KMS-11 (cell line): ENCODE measurements at regions not wholly inside any gene's neighbourhood (a gene's known extent, or its start where the extent isn't known, plus 50 kb on each side); places are given as distances from the start of the nearest gene placed in this dataset.
"Not testable (repeated sequence)": the region's sequence is repeated elsewhere in the genome, so short reads cannot be mapped to it uniquely, and the experiment has no call there.

Experiments
- H2AFZ ChIP-seq: fragments of 200-600 bp; sonication (generic); 2 replicates; pipeline ENCODE4 v1.6.1; 2016; ENCODE audit warnings: antibody characterized with exemption, mixed run types, low read depth
- H3K27ac ChIP-seq: fragments of 200-600 bp; sonication (generic); 2 replicates; pipeline ENCODE4 v1.6.1; 2016; ENCODE audit warnings: mild to moderate bottlenecking, mixed run types
- H3K27me3 ChIP-seq: fragments of 200-600 bp; sonication (generic); 2 replicates; pipeline ENCODE4 v1.6.1; 2017; ENCODE audit warnings: mild to moderate bottlenecking, low read depth, mixed run types, moderate library complexity; ENCODE audit not compliant: insufficient read depth
- H3K36me3 ChIP-seq: fragments of 200-600 bp; sonication (generic); 2 replicates; pipeline ENCODE4 v1.6.1; 2017; ENCODE audit warnings: mild to moderate bottlenecking, mixed run types; ENCODE audit not compliant: insufficient read depth
- H3K4me1 ChIP-seq: fragments of 200-600 bp; sonication (generic); 2 replicates; pipeline ENCODE4 v1.6.1; 2016; ENCODE audit warnings: mild to moderate bottlenecking, low read depth, mixed run types; ENCODE audit not compliant: poor library complexity, severe bottlenecking
- H3K4me2 ChIP-seq: fragments of 200-600 bp; sonication (generic); 2 replicates; pipeline ENCODE4 v1.7.0; 2016; ENCODE audit warnings: mild to moderate bottlenecking, mixed run types
- H3K4me3 ChIP-seq: fragments of 200-600 bp; sonication (generic); IDR thresholded peaks from 2 replicates; pipeline ENCODE4 v1.6.1; 2017; ENCODE audit warnings: low read depth, low read length, mixed read lengths; ENCODE audit not compliant: insufficient read depth
- H3K79me2 ChIP-seq: fragments of 200-600 bp; sonication (generic); 2 replicates; pipeline ENCODE4 v1.6.1; 2016; ENCODE audit warnings: low read depth, mixed run types; ENCODE audit not compliant: insufficient read depth
- H3K9ac ChIP-seq: fragments of 200-600 bp; sonication (generic); 2 replicates; pipeline ENCODE4 v1.6.1; 2016; ENCODE audit warnings: mild to moderate bottlenecking, mixed run types
- H4K20me1 ChIP-seq: fragments of 200-600 bp; sonication (generic); 2 replicates; pipeline ENCODE4 v1.6.1; 2016; ENCODE audit warnings: mild to moderate bottlenecking, mixed run types; ENCODE audit not compliant: insufficient read depth
- CTCF ChIP-seq: fragments of 200-600 bp; sonication (generic); conservative IDR thresholded peaks from 2 replicates; pipeline ENCODE4 v1.6.1; 2017; ENCODE audit warnings: low read depth, mild to moderate bottlenecking, antibody characterized with exemption, low read length, moderate library complexity, mixed read lengths

GRCh38 chr7:65621580-65622201 is 248.0 kb downstream of the ZNF92 start:
- not testable (repeated sequence) for H3K27me3 ChIP-seq, H3K4me1 ChIP-seq, H3K9ac ChIP-seq, H3K79me2 ChIP-seq, H2AFZ ChIP-seq, H3K27ac ChIP-seq, H3K4me2 ChIP-seq, H4K20me1 ChIP-seq, H3K4me3 ChIP-seq, H3K36me3 ChIP-seq
- TF ChIP-seq CTCF = peak; percentile 69; the same call in 1 of the 2 replicates

- not testable (repeated sequence) for H3K27me3 ChIP-seq, H3K79me2 ChIP-seq, H3K9ac ChIP-seq, H3K4me1 ChIP-seq, H3K36me3 ChIP-seq, H4K20me1 ChIP-seq, H3K27ac ChIP-seq, H2AFZ ChIP-seq, H3K4me2 ChIP-seq, H3K4me3 ChIP-seq
These were observed 241.6 kb upstream of the VKORC1L1 start for GRCh38 chr7:65631236-65631635.

GRCh38 chr7:65633587-65634404 is 239.1 kb upstream of the VKORC1L1 start:
- not testable (repeated sequence) for H4K20me1 ChIP-seq, H2AFZ ChIP-seq, H3K79me2 ChIP-seq, H3K9ac ChIP-seq, H3K36me3 ChIP-seq, H3K27me3 ChIP-seq, H3K27ac ChIP-seq, H3K4me3 ChIP-seq, H3K4me1 ChIP-seq, H3K4me2 ChIP-seq

DNA sequence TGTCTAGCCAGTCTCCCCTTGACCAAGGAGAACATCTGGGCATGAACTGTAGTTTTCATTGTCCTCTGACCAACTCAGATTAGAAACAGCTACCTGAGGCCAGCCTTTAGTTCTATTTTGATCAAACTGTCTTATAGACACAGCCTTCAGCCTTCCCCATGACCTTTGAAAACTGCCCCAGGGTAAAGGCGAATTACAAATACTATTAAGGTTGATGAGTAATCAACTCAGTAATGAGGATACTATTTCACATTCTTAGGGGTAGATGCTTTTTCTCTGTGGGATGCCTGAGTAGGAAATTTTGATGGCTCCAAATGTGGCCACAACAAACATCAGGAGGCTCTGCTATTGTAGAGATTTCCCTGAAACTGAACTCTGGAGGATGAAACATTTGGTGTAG is 234.0 kb upstream of the VKORC1L1 start:
- not testable (repeated sequence) for H3K4me2 ChIP-seq, H4K20me1 ChIP-seq, H3K4me1 ChIP-seq, H3K27me3 ChIP-seq, H3K27ac ChIP-seq, H3K79me2 ChIP-seq, H3K9ac ChIP-seq, H3K36me3 ChIP-seq, H3K4me3 ChIP-seq, H2AFZ ChIP-seq

DNA sequence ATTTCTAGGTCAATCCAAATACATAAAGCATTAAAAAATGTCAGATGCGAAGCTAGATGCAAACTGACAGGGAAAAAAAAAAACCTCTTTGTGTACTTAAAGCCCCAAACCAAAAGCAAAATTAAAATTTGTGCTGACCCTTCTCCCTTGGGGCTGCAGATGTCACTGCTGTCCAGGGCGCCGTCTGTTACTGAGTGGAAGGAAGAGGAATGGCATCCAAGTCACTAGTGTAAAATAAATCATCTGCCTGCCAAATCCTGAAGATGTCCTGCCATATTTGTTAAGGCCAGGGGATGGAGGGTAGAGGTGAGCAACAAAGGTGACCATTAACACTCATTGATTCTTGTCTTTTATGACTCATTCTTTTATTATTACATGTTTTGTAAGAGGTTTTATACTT is 233.2 kb upstream of the VKORC1L1 start:
- H3K4me3 ChIP-seq, H3K4me2 ChIP-seq, H3K4me1 ChIP-seq, H3K79me2 ChIP-seq, H3K27ac ChIP-seq, H3K36me3 ChIP-seq, H3K9ac ChIP-seq, H3K27me3 ChIP-seq, H2AFZ ChIP-seq, H4K20me1 ChIP-seq: not testable (repeated sequence)

- H3K4me3 ChIP-seq, H3K9ac ChIP-seq, H2AFZ ChIP-seq, H3K27me3 ChIP-seq, H3K4me2 ChIP-seq, H4K20me1 ChIP-seq, H3K4me1 ChIP-seq, H3K36me3 ChIP-seq, H3K79me2 ChIP-seq, H3K27ac ChIP-seq: not testable (repeated sequence)
These were observed 229.4 kb upstream of the VKORC1L1 start for GRCh38 chr7:65643498-65643897.

DNA sequence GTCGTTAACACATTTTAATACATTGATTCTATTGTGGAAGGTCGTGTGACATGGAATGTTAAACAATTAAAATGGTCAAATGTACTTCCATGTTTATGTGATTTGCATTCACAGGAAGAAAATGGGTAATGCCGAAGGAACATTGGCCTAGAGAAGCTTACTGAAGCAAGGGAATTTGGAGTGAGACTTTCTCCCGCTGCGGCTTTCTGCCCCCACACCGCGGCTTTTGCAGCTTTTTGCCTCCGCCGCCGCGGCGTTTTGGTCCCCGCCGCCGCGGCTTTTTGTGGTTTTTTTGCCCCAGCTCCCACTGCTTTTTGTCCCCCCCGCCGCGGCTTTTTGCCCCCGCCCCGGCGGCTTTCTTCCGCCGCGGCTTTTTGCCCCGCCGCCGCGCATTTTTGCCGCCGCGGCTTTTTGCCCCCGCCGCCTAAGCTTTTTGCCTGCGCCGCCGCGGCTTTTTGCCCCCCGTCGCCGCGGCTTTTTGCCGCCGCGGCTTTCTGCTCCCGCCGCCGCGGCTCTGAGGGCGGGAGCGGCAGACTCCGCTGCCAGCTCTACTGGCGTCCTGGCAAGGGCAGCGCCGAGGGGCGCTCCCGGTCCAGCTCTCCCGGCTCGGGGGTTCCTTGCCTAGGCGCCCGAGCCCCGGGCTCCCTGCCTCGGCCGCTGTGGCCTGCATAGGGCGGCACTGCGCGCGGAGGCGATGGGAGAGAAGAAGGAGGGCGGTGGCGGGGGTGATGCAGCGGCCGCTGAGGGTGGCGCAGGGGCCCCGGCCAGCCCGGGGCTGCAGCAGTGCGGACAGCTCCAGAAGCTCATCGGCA is 225.5 kb upstream of the VKORC1L1 start:
- H3K27me3 ChIP-seq, H3K27ac ChIP-seq, H3K4me1 ChIP-seq, H3K79me2 ChIP-seq, H2AFZ ChIP-seq, H3K36me3 ChIP-seq, H3K4me2 ChIP-seq, H4K20me1 ChIP-seq, H3K9ac ChIP-seq, H3K4me3 ChIP-seq: not testable (repeated sequence)

DNA sequence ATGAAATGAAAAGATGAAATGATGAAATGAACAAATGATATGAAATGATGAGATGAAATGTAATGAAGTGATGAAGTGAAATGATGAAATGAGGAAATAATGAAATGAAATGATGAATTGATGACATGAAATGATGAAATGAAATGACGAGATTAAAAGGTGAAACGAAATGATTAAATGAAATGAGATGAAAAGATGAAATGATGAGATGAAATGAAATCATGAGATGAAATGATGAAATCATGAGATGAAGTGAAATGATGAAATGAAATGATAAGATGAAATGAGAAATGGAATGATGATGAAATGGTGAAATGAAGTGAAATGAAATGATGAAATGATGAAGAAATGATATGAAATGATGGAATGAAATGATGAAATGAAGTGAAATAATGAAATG is 221.7 kb upstream of the VKORC1L1 start:
- H3K4me1 ChIP-seq = not testable (repeated sequence)

DNA sequence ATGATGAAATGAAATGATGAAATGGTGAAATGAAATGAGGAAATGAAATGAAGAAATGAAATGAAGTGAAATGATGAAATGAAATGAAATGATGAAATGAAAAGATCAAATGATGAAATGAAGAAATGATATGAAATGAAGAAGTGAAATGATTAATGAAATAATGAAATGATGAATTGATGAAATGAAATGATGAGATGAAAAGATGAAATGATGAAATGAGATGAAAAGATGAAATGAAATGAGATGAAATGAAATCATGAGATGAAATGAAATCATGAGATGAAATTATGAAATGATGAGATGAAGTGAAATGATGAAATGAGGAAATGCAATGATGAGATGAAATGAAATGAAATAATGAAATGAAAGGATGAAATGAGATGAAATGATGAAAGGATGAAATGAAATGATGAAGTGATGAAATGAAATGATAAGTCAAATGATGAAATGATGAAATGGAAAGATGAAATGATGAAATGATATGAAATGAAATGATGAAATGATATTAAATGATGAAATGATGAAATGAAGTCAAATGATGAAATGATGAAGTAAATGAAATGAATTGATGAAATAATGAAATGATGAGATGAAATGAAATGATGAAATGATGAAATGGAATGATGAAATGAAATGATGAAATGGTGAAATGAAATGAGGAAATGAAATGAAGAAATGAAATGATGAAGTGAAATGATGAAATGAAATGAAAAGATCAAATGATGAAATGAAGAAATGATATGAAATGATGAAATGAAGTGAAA is 220.9 kb upstream of the VKORC1L1 start:
- not testable (repeated sequence) for H3K27ac ChIP-seq, H3K36me3 ChIP-seq, H4K20me1 ChIP-seq

More for the DNA sequence above, 221.7 kb upstream of the VKORC1L1 start:
- not testable (repeated sequence) for H3K36me3 ChIP-seq, H3K79me2 ChIP-seq, H3K27ac ChIP-seq, H3K9ac ChIP-seq, H3K4me2 ChIP-seq, H3K27me3 ChIP-seq, H4K20me1 ChIP-seq, H3K4me3 ChIP-seq, H2AFZ ChIP-seq

More for the DNA sequence above, 220.9 kb upstream of the VKORC1L1 start:
- not testable (repeated sequence) for H3K79me2 ChIP-seq, H3K4me1 ChIP-seq, H2AFZ ChIP-seq, H3K4me2 ChIP-seq, H3K4me3 ChIP-seq, H3K9ac ChIP-seq, H3K27me3 ChIP-seq
